Hypothalamus (tissue), 51 donors: ENCODE measurements at regions not wholly inside any gene's neighbourhood (a gene's known extent, or its start where the extent isn't known, plus 50 kb on each side); places are given as distances from the start of the nearest gene placed in this dataset.
"Not testable (repeated sequence)": the region's sequence is repeated elsewhere in the genome, so short reads cannot be mapped to it uniquely, and the experiment has no call there.

Experiments
- DNase-seq, 51 donors: peaks; one replicate each; lab custom pipeline; 2025; lab: John Stamatoyannopoulos, UW

DNA sequence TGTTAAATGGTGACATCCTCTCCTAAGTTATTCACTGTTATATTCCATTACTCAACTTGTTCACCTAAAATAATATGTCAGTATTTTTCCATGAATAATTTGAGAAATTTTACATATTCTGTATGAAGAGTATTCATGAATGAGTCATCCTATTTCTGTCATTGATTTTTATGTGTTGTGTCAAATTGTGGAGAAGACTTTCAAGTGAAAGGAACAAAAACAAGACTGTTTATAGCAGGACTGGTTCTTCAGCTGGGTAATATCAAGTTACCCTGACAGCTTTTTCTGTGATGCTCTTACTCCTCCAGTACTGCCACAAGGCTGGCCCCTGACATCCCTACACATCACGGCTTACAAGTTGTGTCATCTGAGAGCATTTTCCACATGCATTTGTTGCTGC lies 847.7 kb downstream of the NCAM2 start:
- no peak for DNase-seq

DNA sequence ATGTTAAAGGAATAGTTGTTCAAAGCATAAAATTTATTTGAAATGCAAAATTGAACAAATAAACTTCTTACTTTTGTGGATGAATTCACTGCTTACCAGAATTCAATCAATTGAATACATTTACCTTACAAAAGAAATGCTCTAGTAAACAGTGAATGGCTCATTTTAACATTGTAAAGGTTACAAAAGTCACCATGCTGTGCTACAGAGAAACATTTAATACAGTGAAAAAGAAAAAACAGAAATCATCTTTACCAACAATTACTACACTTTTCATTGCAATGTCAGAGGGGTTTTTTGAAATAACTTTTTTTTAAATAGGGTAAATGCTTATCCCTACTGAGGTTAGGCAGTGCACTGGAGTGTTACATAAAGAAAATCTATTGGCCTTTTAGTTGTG lies 853.0 kb downstream of the NCAM2 start:
- DNase-seq: no peak

GRCh38 chr21:21851657-21852056 lies 853.4 kb downstream of the NCAM2 start:
- peak in 1 of 51 donors; percentile 5 for DNase-seq

DNA sequence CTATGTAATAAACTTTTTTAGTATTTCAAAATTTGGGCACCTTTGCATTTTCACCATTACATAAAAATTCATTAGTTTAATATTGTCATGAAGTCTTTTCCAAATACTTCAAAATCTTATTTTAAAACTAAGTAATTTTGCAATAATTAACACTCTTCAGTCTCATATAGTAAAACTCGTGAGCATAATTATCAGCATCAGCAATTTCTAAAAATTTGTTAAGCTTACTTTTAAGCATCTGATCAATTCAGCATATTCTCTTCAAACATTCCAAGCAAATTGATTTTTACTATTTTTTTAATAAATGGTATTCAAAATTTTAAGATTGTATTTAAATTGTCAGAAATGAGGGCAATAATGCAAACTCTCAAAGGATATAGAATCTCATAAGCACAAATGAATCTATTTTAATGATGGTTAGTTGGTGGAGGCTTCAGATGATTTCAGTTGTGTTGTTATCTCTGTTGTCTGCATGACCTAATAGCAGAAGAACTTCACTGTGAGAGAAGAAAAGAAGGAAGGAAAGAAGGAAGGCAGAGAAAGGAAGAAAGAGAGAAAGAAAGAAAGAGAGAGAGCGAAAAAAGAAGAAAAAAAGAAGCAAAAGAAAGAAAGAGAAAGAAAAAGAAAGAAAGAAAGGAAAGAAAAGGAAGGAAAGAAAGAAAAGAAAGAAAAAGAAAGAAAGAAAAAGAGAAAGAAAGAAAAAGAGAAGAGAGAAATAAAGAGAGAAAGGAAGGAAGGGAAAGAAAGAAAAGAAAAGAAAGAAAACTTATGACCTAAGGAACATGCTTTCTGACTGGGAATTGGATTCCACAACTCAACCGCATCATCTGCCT lies 860.5 kb downstream of the NCAM2 start:
- DNase-seq: no peak

DNA sequence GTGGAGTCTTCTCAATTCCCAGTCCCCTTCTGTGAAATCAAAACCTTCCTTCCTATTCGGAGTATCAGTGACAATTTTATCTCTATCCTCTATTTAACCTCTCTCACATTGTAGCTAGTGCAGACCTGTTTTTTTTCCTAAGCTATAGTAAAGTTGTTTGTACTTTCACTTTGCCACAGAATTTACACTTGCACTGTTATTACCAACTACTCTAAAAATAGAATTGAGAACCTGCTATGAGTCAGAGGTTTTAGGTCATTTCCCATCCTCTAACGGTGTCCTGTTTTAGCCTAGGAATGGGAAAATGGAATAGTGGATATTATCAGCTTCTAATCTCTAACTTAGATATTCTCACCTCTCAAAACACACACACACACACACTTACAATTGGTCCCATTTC lies 862.7 kb downstream of the NCAM2 start:
- DNase-seq: no peak

- no peak for DNase-seq
Observed at GRCh38 chr21:21864321-21864840, 866.2 kb downstream of the NCAM2 start.

GRCh38 chr21:21897275-21897883 lies 899.2 kb downstream of the NCAM2 start:
- DNase-seq: no peak

GRCh38 chr21:21898801-21899200 lies 900.6 kb downstream of the NCAM2 start:
- DNase-seq: no peak

DNA sequence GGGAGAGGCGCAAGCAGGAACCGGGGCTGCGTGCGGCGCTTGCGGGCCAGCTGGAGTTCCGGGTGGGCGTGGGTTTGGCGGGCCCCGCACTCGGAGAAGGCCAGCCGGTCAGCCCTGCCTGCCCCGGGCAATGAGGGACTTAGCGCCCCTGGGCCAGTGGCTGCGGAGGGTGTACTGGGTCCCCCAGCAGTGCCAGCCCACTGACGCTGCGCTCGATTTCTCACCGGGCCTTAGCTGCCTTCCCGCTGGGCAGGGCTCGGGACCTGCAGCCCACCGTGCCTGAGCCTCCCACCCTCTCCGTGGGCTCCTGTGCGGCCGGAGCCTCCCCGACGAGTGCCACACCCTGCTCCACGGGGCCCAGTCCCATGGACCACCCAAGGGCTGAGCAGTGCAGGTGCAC lies 904.2 kb downstream of the NCAM2 start:
- not testable (repeated sequence) for DNase-seq

GRCh38 chr21:21907271-21907670 lies 909.1 kb downstream of the NCAM2 start:
- DNase-seq: no peak

GRCh38 chr21:21915816-21916215 lies 917.6 kb downstream of the NCAM2 start:
- no peak for DNase-seq

DNA sequence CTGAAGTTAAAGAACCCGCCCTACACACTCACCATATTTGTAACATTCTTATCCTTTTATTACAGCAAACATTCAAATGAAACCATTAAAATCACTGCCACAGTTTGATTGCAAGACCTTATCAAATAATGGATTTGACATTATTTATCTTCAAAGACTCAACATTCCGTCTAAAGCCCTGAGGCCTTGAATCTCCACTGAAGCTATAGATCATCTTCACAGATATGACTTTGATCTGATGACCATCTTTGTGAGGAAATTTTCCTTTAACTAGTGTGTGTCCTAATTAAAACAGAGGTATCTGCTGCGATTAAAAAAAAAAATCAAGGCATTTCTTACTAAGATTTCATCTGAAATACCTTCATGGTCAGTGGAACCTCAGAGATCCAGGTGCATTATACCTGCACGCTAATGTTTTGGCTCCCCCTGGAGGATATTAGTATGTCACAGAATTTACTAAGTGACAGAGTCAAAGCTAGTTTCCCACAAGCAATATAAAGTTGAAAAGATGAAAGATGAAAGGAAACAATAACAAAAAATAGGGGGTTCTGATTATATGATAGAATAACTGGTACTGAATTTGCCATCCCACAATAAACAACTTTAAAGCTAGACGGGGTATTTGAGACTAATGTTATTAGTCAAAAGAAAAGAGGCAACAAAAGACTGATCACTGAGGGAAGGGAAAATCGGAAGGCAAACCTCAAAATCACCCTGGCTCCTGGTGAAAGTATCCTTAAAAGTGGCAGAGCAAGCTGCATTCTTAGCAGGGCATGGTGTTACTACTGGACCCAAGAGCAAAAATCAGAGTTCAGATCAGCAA lies 923.4 kb downstream of the NCAM2 start:
- peak in 1 of 51 donors; percentile 5 for DNase-seq

- no peak for DNase-seq
Observed at GRCh38 chr21:21929226-21929625, 931.0 kb downstream of the NCAM2 start.

GRCh38 chr21:21929789-21930188 lies 931.6 kb downstream of the NCAM2 start:
- no peak for DNase-seq

GRCh38 chr21:21952566-21952965 lies 954.4 kb downstream of the NCAM2 start:
- peak in 1 of 51 donors; percentile 5 for DNase-seq

GRCh38 chr21:21955204-21955603 lies 957.0 kb downstream of the NCAM2 start:
- no peak for DNase-seq

DNA sequence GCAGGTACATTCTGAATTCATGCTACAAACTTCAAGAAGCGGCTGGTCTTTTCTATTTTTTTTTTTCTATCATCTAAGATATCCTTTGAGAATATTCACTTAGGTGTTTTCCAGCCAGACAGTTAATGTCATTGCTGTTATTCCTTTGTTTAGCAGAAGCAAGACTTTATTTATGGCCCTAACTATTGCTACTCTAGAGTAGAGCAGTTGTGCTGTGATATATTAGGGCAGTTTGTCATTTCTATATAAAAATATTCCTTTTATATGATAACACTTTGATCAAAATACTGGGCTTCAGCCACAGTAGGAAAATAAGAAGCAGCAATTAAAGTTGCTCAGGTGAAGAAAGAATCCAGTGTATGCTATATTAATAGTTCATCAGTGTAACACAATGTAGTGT lies 959.3 kb downstream of the NCAM2 start:
- no peak for DNase-seq

GRCh38 chr21:21963911-21964310 lies 965.7 kb downstream of the NCAM2 start:
- no peak for DNase-seq

- DNase-seq: no peak
Observed at GRCh38 chr21:21968810-21969209, 970.6 kb downstream of the NCAM2 start.

DNA sequence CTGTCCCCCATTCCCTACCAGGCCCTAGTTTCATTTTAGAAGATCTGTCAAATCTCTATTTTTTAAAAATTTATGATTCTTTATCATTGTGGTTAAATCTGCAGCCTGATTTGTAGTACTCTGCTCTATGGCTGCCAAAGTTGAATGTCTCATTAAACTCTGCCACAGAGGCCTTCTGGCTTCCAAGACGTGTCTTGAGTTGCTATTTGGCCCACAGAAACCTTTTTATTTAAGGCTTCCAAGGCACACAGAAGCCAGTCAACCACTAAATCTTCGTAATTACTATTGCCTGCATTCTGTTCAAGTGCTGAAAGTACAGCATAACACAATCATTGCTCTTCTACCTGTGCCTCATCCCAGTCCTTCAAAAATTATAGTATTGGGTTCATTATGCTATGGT lies 971.0 kb downstream of the NCAM2 start:
- no peak for DNase-seq

DNA sequence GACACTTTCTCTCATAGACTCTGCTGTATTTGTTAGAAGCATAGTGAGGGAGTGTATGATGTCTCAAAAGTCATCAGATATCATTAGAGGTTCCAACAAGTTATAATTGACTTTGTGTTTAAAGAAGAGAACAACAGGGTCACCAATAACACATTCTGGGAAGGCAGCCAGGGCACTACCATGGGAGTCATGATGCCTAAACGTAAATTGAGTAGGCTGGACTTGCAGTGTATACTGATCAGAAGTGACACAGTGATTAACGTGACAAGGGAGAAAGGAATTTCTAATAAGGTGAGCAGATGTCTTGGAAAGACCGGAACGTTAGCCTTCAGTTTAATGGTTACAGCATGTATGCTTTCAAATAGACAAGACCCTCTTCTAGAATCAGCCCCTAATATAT lies 973.2 kb downstream of the NCAM2 start:
- DNase-seq: no peak
